PFSK-1 (cell line): ENCODE measurements at regions not wholly inside any gene's neighbourhood (a gene's known extent, or its start where the extent isn't known, plus 50 kb on each side); places are given as distances from the start of the nearest gene placed in this dataset.

ENCODE experiments used
- POLR2AphosphoS5 ChIP-seq: IDR thresholded peaks from 2 replicates; pipeline ENCODE4 v1.6.1; 2012; ENCODE audit warnings: low read depth, mild to moderate bottlenecking, control low read depth, low read length, moderate library complexity
- REST ChIP-seq, 2 experiments: IDR thresholded peaks; 2 replicates each; pipeline versions ENCODE4 v1.6.1 to v1.8.0; 2011 to 2012; ENCODE audit warnings: low read depth in 2 of 2, low read length in 2 of 2, control low read depth in 1 of 2, inconsistent platforms in 1 of 2, mild to moderate bottlenecking in 1 of 2, moderate library complexity in 1 of 2; ENCODE audit not compliant: insufficient read depth in 1 of 2
- SIN3A ChIP-seq: IDR thresholded peaks from 2 replicates; pipeline ENCODE4 v1.6.1; 2012; ENCODE audit warnings: mild to moderate bottlenecking, low read length, moderate library complexity, borderline replicate concordance; ENCODE audit not compliant: insufficient read depth
- TAF1 ChIP-seq: IDR thresholded peaks from 2 replicates; pipeline ENCODE4 v1.6.1; 2012; ENCODE audit warnings: low read length, control low read depth, borderline replicate concordance; ENCODE audit not compliant: insufficient read depth

GRCh38 chr13:88685459-88685858 lies 1014.3 kb downstream of the SLITRK5 start:
- TF ChIP-seq POLR2AphosphoS5 (no peak), REST (IDR thresholded peaks at IDR 0.05; ENCODE audit: insufficient read depth in 1 of 2, low read depth in 2 of 2, low read length in 2 of 2) (no peak), TAF1 (no peak), SIN3A (no peak)
